Smooth muscle cell (in vitro differentiated cells): ENCODE measurements at regions not wholly inside any gene's neighbourhood (a gene's known extent, or its start where the extent isn't known, plus 50 kb on each side); places are given as distances from the start of the nearest gene placed in this dataset.

ENCODE experiments used
- DNase-seq: peaks from one replicate; lab custom pipeline; 2025; ENCODE audit not compliant: unreplicated experiment; lab: John Stamatoyannopoulos, UW
- H2AFZ ChIP-seq: fragments of 200-600 bp; sonication (generic); 2 replicates; pipeline ENCODE4 v1.6.0; 2016; ENCODE audit warnings: antibody characterized with exemption, low read depth, mild to moderate bottlenecking
- H3F3A ChIP-seq: fragments of 200-600 bp; sonication (generic); 2 replicates; pipeline ENCODE4 v1.6.0; 2017; ENCODE audit warnings: antibody characterized with exemption, low read depth
- H3K27ac ChIP-seq: fragments of 200-600 bp; sonication (generic); 2 replicates; pipeline ENCODE4 v1.5.1; 2016; ENCODE audit warnings: low read depth, mild to moderate bottlenecking
- H3K27me3 ChIP-seq: fragments of 200-600 bp; sonication (generic); 2 replicates; pipeline ENCODE4 v1.6.1; 2016; ENCODE audit warnings: low read depth, mild to moderate bottlenecking
- H3K36me3 ChIP-seq: fragments of 200-600 bp; sonication (generic); 2 replicates; pipeline ENCODE4 v1.5.1; 2016; ENCODE audit warnings: low read depth
- H3K4me1 ChIP-seq: fragments of 200-600 bp; sonication (generic); 2 replicates; pipeline ENCODE4 v1.5.1; 2016; ENCODE audit warnings: low read depth
- H3K4me2 ChIP-seq: fragments of 200-600 bp; sonication (generic); 2 replicates; pipeline ENCODE4 v1.6.0; 2016; ENCODE audit warnings: mild to moderate bottlenecking
- H3K4me3 ChIP-seq: fragments of 200-600 bp; sonication (generic); 2 replicates; pipeline ENCODE4 v1.5.1; 2016; ENCODE audit warnings: mild to moderate bottlenecking
- H3K79me2 ChIP-seq: fragments of 200-600 bp; sonication (generic); 2 replicates; pipeline ENCODE4 v1.6.0; 2016; ENCODE audit warnings: low read depth, mild to moderate bottlenecking
- H3K9ac ChIP-seq: fragments of 200-600 bp; sonication (generic); 2 replicates; pipeline ENCODE4 v1.6.0; 2016; ENCODE audit warnings: low read depth
- H3K9me3 ChIP-seq: fragments of 200-600 bp; sonication (generic); replicated peaks from 2 replicates; pipeline ENCODE4 v1.5.1; 2016; ENCODE audit warnings: low read depth
- H4K20me1 ChIP-seq: fragments of 200-600 bp; sonication (generic); 2 replicates; pipeline ENCODE4 v1.6.0; 2016; ENCODE audit warnings: low read depth
- WGBS: methylation state at CpG from one replicate; pipeline ENCODE4 v1.1.7; 2016; ENCODE audit warnings: low lambda C conversion rate; 5-methylcytosine and 5-hydroxymethylcytosine counted together
- TF ChIP-seq, protein P1 (sequence below): fragments of 200-600 bp; sonication (generic); IDR thresholded peaks from 2 replicates; pipeline ENCODE4 v1.5.1; 2017; ENCODE audit warnings: borderline replicate concordance, mild to moderate bottlenecking, antibody characterized with exemption; ENCODE audit not compliant: insufficient read depth, poor library complexity, severe bottlenecking

DNA sequence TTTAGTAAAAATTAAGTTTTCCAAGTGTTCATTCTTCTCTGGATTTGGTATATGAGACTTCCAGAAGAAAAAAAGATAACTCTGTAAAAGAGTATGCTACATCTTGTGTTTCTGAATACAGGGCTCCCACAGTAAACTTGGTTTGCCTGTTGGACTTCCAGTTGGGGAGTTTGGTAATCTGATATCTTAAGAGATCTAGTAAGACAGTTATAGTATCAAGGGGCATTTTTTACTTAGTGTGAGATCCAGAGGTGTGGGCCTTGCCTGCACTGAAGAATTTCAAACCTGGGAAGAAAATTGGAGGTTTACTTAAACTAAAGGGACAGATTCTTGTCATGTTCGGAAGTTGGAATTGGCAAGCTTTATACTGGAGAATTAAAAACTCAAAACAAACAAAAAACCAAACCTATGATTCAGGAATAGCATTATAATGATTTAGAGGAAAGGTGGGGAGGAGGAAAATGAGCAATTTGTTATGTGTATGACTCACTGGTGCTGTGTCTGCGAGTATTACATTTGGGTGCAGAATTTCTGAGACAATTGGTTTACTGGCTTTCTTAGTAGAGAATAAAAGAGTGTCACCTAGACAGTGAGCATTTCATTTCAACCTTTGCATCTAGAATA lies 58.9 kb upstream of the ULK4 start:
- Histone ChIP-seq H3K4me1 (peaks cover 39% of the 10 kb centered on the region), H3K4me2 (peak overlapping the region; percentile 53), H3K9me3 (no peaks in the 10 kb centered on the region), H3K4me3 (no peak overlapping the region), H4K20me1 (peaks cover 7% of the 10 kb centered on the region), H3K36me3 (no peaks in the 10 kb centered on the region), H3K9ac (peak overlapping the region; percentile 7), H3K27me3 (no peaks in the 10 kb centered on the region), H2AFZ (no peak overlapping the region), H3K79me2 (peaks cover 87% of the 10 kb centered on the region), H3K27ac (peak overlapping the region; percentile 57), H3F3A (peaks cover 12% of the 10 kb centered on the region)
- WGBS: 36% methylated on average over 2 of the region's 2 CpGs
- no peak for DNase-seq
- TF ChIP-seq, protein P1, sequence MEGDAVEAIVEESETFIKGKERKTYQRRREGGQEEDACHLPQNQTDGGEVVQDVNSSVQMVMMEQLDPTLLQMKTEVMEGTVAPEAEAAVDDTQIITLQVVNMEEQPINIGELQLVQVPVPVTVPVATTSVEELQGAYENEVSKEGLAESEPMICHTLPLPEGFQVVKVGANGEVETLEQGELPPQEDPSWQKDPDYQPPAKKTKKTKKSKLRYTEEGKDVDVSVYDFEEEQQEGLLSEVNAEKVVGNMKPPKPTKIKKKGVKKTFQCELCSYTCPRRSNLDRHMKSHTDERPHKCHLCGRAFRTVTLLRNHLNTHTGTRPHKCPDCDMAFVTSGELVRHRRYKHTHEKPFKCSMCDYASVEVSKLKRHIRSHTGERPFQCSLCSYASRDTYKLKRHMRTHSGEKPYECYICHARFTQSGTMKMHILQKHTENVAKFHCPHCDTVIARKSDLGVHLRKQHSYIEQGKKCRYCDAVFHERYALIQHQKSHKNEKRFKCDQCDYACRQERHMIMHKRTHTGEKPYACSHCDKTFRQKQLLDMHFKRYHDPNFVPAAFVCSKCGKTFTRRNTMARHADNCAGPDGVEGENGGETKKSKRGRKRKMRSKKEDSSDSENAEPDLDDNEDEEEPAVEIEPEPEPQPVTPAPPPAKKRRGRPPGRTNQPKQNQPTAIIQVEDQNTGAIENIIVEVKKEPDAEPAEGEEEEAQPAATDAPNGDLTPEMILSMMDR: no peak

- Histone ChIP-seq H3K27me3 (no peaks in the 10 kb centered on the region), H3K9ac (no peak overlapping the region), H3K4me3 (no peak overlapping the region), H3K4me1 (peaks cover 40% of the 10 kb centered on the region), H3K36me3 (no peaks in the 10 kb centered on the region), H3F3A (peaks cover 12% of the 10 kb centered on the region), H3K27ac (peak overlapping the region; percentile 57), H3K9me3 (no peaks in the 10 kb centered on the region), H3K79me2 (peaks cover 96% of the 10 kb centered on the region), H2AFZ (no peak overlapping the region), H3K4me2 (peak overlapping the region; percentile 53), H4K20me1 (peaks cover 16% of the 10 kb centered on the region)
- no peak for DNase-seq
- TF ChIP-seq, protein P1: no peak
- 92% methylated on average over 5 of the region's 5 CpGs for WGBS
Measured at GRCh38 chr3:42019953-42020260, 58.0 kb upstream of the ULK4 start.

GRCh38 chr3:42019144-42019952 lies 57.4 kb upstream of the ULK4 start:
- DNase-seq: no peak
- no peak overlapping the region for H3K9ac ChIP-seq

More at GRCh38 chr3:42019144-42019952, 57.4 kb upstream of the ULK4 start:
- Histone ChIP-seq H4K20me1 (peaks cover 22% of the 10 kb centered on the region), H3K4me3 (no peak overlapping the region), H3K79me2 (peaks cover 100% of the 10 kb centered on the region), H3K36me3 (no peaks in the 10 kb centered on the region), H2AFZ (no peak overlapping the region), H3K27ac (no peak overlapping the region), H3F3A (peaks cover 7% of the 10 kb centered on the region), H3K4me1 (peaks cover 40% of the 10 kb centered on the region), H3K9me3 (no peaks in the 10 kb centered on the region), H3K4me2 (no peak overlapping the region), H3K27me3 (no peaks in the 10 kb centered on the region)
- TF ChIP-seq, protein P1: no peak
- WGBS: 93% methylated on average over 6 of the region's 6 CpGs
